Left renal cortex interstitium (tissue), 4 donors: ENCODE measurements at regions not wholly inside any gene's neighbourhood (a gene's known extent, or its start where the extent isn't known, plus 50 kb on each side); places are given as distances from the start of the nearest gene placed in this dataset.

Source experiments
- DNase-seq, 4 donors: peaks; one replicate each; pipeline ENCODE4 v3.0.0-alpha.2; 2013; ENCODE audit warnings: low read depth in 4 of 4, low spot score in 2 of 4, missing footprints in 1 of 4

DNA sequence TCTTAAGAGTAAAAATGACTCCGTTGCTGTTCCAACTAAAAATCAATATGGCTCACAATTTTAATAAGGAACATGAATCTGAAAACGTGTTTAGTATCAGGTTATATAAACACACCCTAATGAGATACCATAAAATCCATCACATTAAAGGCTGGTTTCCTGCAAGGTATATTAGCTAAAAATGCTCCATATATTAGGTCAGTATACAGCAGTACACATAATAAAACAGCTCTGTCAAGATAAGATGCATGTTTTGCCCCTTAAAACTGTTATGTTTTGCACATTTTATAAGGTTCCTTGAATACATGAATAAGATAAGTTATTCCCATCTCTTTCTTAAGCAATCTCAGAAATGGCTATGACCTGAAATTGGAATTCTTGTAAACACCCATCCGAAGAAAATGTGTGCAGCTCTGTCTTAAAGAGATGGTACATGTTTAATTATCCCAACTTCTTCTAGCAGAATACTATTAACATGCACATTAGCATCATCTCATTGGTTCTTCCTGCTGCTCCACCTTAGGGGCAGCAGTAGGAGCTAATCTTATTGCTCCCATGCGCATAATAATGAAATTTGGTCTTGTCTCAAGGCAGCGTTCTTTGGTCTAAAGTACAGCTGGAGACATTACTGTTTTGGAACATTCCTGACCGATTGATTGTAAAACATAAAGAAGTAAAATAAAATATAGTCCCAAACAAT lies 836.1 kb upstream of the FANCL start:
- no peak for DNase-seq

DNA sequence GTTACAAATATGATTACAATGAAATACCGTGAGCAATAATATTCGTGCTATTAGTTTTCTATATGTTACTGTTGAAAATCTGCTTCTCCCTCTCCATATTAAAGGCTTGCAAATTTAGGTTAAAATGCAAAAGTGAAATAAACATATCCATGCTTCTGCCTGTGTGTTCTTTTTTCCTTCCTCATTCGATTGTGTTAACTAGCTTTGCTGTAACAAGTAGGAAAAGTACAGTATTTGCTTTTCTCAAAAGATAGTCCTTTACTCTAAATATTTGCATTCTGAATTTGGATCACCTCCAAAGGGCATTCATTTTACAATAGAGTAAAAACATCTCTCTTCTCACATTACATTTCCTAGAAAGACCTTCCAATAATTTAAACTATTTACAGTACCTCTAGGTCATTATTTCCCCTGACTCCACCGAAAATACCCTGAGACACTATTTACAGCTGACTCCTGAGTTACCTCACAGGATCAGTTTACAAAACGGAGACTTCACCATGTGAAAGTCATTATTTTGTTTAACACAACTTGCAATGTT lies 835.0 kb upstream of the FANCL start:
- no peak for DNase-seq

GRCh38 chr2:59074071-59074470 lies 832.9 kb upstream of the FANCL start:
- DNase-seq: no peak

GRCh38 chr2:59073286-59073685 lies 832.2 kb upstream of the FANCL start:
- DNase-seq: no peak

DNA sequence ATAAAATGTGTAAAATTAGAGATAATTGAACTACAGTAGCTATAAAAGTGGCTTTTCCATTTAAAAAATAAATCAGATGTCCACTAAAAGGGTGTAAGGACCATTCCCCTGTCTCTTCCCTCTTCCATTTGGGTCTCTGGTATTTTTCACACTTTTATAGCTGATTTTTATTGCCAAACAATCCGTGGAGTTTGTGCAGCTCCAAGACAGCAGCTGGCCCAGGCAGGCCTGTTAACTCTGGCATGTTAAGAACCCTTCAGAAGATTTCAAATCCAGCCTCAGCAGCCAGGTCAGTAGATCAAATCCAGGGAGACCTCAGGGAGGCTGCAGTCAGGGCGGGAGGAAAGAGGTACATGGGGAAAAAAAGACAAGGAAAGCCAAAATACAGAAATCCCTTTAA lies 827.1 kb upstream of the FANCL start:
- DNase-seq: no peak

- DNase-seq: no peak
Measured at GRCh38 chr2:59066787-59067399, 825.8 kb upstream of the FANCL start.

DNA sequence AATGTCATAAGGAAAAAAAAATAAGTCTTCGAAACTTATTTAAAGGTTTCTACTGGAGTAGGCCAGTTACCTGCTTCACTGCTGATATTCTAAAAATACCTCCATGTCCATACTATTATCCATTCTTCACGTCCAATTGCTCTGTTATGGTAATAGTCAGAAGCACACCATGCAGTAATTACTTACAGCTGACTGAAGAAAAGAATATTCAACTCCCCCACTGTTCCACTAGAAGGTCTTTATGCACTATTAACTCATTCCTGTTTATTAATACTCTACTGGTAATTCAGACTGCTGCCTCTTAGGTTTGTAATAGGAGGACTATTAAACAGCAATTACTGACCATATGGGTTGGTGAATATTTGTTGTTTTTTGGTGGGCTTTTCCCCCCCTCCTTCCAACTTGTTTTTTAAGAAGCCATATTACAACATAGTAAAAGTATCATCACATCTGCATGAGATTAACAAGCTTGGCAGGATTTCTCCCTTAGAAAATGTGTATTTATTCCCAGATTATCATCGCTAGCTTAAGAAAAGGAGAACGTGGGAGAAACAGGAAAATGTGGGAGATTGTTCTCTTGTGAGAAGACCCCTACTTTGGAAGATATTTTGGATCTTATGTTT lies 806.4 kb upstream of the FANCL start:
- DNase-seq: no peak

DNA sequence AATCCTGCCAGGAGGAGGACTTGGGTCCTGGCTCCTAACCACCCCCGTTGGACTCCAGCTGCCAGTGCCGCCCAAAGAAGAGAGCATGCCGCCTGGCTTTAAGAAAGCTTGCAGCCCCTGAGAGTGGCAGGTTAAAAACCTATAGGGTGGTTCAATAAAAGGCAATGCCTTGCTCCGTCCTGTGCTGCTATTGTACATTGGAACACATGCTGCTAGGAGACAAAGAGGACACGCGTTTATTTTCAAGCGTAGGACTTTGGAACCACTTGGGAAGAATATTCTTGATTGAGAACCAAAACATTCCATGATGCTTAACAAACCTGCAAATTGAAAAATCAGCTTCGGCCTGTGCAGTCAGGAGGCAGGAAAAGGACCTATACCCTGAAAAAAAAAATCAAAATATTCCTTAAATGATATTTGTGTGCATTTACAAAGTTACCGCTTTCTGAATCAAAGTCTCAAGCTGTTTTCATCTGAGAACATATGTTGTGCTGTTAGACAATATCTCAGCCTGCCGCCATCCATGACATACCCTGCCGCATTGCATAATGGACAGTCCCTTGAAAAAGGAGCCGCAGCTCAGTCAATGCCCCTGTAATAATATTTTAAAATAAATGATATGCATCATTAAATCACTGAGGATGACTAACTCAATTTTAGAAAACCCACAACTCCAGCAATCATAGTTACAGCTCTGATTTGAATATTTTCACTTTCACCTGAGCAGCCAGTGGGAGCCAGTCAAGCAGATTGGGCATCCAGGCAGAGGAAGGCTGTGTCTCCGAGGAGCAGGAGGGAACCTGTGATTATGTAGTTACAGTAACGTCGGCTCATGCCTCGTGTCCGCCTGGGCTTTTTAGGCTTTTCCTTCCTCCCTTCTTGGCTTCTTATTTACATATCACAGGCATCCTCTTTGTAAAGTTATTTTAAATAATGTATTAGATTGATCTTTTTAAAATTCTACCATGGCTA lies 805.6 kb upstream of the FANCL start:
- no peak for DNase-seq

- no peak for DNase-seq
Measured at GRCh38 chr2:59044736-59045135, 803.6 kb upstream of the FANCL start.

DNA sequence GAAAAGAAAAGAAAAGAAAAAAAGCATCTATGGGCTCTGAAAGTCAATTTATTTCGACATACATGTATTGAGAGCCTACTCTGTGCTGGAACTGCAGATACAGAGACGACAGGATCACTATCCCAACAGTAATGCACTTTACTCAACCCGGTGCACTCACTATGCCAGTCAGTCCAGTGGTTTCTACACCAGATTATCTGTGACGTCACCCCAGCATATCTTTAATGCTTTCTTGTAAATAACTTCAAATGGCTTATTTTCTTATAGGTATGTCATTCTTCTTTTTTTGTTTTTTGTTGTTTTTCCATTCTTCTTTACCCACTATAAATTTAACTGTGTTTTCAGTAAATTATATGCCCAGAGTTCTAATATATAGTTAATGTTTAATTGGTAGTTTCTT lies 800.0 kb upstream of the FANCL start:
- no peak for DNase-seq

DNA sequence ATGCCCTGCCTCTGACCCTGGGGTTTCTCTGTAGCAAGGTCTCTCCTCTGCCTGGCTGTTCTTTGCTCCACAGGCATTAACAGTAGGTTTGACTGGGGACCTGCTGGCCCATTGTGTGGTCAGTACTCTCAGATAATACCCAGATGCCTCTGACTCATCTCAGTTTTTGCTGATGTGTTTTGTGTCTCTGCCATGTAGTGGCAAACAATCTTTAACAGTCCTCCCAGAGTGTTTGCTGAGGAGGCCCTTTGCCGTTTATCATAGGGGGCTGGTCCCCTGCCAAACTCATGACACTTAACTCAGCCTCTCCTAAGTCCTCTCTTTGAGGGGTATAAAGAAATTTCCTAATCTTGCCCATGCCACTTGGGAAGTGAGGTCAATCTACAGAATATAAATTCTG lies 793.7 kb upstream of the FANCL start:
- no peak for DNase-seq

GRCh38 chr2:59034106-59034505 lies 793.0 kb upstream of the FANCL start:
- peak in 1 of 4 donors; percentile 9 for DNase-seq

DNA sequence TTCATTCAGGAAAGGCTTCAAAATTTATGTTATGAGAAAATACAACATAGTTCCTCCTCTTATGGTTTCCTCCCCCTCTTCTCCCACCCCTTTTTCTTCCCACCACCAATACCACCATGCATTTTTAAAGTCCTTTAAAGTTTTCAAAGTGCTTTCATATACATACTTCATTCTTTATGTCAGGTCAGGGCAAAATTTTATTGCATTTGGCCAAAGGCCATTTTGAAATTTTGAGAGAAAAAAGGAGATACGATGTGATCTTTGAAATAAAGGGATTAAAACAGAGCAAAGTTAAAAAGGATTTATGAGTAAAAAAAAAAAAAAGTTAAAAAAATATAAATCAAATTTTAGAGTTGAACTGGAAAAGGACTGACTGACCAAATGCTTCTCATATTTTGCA lies 792.5 kb upstream of the FANCL start:
- DNase-seq: peak; percentile 32 to 61 (median 48)

DNA sequence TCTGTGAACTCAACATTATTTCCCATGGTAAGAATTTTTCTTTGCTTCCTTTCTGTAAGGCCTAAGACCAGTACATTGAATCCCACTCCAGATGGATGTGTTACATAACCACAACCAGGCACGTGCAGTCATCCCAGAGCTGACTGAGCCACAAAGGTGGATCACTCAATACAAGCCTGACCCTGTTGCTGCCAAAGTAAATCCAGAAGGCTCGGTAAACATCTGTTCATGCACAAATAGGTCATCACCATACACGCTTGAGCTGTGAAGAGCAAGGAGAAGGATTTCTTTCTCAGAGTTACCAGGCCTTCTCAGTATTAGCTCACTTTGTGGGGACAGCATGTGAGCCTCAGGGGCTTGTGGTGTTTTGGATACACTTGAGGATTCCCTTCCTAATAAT lies 791.4 kb upstream of the FANCL start:
- no peak for DNase-seq

- no peak for DNase-seq
Measured at GRCh38 chr2:59029058-59029457, 787.9 kb upstream of the FANCL start.

DNA sequence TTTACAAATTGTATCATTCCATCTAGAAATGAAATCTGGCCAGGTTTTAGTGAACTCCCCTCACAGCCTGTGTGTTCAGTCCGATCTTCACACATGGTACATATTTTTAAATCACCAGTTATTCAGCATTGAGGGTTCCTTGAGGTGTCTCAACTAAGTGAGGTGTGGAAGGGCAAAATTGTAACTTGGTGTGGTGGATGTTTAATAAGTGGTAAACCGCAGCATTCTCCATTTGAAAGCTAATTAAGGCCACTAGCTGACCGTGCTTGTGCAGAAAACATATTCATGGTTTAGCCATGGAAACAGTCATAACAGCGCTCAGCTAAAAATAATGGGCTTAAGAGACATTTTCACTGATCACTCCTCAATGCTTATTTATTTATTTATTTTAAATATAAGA lies 786.2 kb upstream of the FANCL start:
- no peak for DNase-seq

DNA sequence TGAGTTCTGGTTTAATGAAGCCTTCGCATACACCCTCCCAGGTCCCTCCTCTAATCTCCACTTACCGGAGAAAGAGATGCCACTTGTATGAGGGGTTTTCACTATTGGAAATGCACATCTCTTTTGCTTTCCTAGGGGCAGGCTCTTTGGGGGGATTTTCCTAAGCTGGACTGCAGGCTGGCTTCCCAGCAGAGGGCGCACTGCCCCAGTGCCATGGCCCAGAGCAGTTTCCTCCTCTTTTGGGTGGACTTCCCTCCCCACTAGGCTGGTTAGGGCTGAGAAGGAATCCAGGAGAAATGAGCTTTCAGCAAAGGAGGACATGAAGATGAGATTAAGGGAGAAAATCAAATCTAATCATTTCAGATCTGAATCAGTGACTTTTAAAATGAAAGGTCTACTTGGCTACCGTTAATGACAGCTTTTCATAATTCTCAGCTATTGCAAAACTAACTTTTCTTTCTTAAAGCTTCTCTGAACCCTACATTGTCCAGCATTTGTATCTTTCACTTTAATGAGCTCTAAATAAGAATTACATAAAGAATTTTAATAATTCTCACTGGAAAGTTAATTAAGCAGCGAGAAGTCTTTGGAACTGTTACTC lies 784.1 kb upstream of the FANCL start:
- DNase-seq: peak in 1 of 4 donors; percentile 17

DNA sequence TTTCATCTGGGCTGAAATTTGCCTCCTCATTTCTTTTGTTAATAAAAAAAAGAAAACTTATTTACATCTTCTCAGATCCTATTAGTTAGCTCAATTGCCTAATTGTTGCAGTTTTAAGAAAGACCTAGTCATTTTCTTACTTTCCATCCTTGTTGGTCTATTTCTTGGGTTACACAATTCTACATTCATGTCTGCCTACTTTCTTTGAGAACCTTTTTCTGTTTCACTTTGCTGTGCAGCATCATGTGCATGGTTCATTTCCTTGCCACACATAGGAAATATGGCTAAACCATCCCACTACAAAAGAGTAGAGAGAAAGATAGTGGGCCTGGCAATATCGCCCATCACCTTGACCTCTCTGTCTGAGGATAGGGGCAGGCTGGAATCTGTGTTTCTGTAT lies 780.7 kb upstream of the FANCL start:
- DNase-seq: no peak

- DNase-seq: no peak
Measured at GRCh38 chr2:59019566-59020159, 778.5 kb upstream of the FANCL start.

GRCh38 chr2:59018737-59019136 lies 777.6 kb upstream of the FANCL start:
- no peak for DNase-seq
